ENCODE measurements at regions not wholly inside any gene's neighbourhood (a gene's known extent, or its start where the extent isn't known, plus 50 kb on each side); places are given as distances from the start of the nearest gene placed in this dataset.
"Not testable (repeated sequence)": the region's sequence is repeated elsewhere in the genome, so short reads cannot be mapped to it uniquely, and the experiment has no call there.

- DNase-seq (no peak), ATAC-seq (ENCODE audit: poor library complexity) (no peak)
- intact Hi-C loops (cut with DNase I), result no loop called here
Observed at GRCh38 chr12:93235881-93236280, 141.8 kb upstream of the NUDT4 start.

GRCh38 chr12:93237235-93237915 lies 140.3 kb upstream of the NUDT4 start:
- ATAC-seq (ENCODE audit: poor library complexity) (peak; percentile 90), DNase-seq (peak; percentile 59)
- intact Hi-C loops (cut with DNase I), result no loop called here

GRCh38 chr12:93238512-93239262 lies 139.0 kb upstream of the NUDT4 start:
- intact Hi-C loops (cut with DNase I); DNase-seq; ATAC-seq (ENCODE audit: poor library complexity): not testable (repeated sequence)

- DNase-seq; intact Hi-C loops (cut with DNase I); ATAC-seq (ENCODE audit: poor library complexity): not testable (repeated sequence)
Observed at GRCh38 chr12:93239789-93240188, 137.9 kb upstream of the NUDT4 start.

- no peak for ATAC-seq (ENCODE audit: poor library complexity)
- intact Hi-C loops (cut with DNase I), result no loop called here
Observed at GRCh38 chr12:93242154-93242972, 135.4 kb upstream of the NUDT4 start.

GRCh38 chr12:93243382-93243688 lies 134.4 kb upstream of the NUDT4 start:
- ATAC-seq (ENCODE audit: poor library complexity) (no peak), DNase-seq (no peak)
- intact Hi-C loops (cut with DNase I), result no loop called here

More at GRCh38 chr12:93242154-93242972, 135.4 kb upstream of the NUDT4 start:
- DNase-seq, result no peak

GRCh38 chr12:93243689-93244513 lies 133.8 kb upstream of the NUDT4 start:
- DNase-seq (no peak), ATAC-seq (ENCODE audit: poor library complexity) (peak; percentile 64)
- intact Hi-C loops (cut with DNase I), result no loop called here

GRCh38 chr12:93244514-93245077 lies 133.1 kb upstream of the NUDT4 start:
- ATAC-seq (ENCODE audit: poor library complexity) (no peak), DNase-seq (no peak)
- intact Hi-C loops (cut with DNase I), result no loop called here

- intact Hi-C loops (cut with DNase I), result no loop called here
- no peak for DNase-seq
- no peak for ATAC-seq (ENCODE audit: poor library complexity)
Observed at GRCh38 chr12:93245543-93245942, 132.2 kb upstream of the NUDT4 start.

- intact Hi-C loops (cut with DNase I), result no loop called here
- ATAC-seq (ENCODE audit: poor library complexity) (peak; percentile 23), DNase-seq (no peak)
Observed at GRCh38 chr12:93247313-93247991, 130.3 kb upstream of the NUDT4 start.

- DNase-seq, result no peak
- intact Hi-C loops (cut with DNase I), result no loop called here
- no peak for ATAC-seq (ENCODE audit: poor library complexity)
Observed at GRCh38 chr12:93252221-93252620, 125.5 kb upstream of the NUDT4 start.

- DNase-seq (no peak), ATAC-seq (ENCODE audit: poor library complexity) (no peak)
- intact Hi-C loops (cut with DNase I), result no loop called here
Observed at GRCh38 chr12:93254911-93255310, 122.8 kb upstream of the NUDT4 start.

GRCh38 chr12:93256256-93256969 lies 121.3 kb upstream of the NUDT4 start:
- intact Hi-C loops (cut with DNase I), result no loop called here
- no peak for DNase-seq
- peak; percentile 46 for ATAC-seq (ENCODE audit: poor library complexity)

GRCh38 chr12:93261505-93262094 lies 116.1 kb upstream of the NUDT4 start:
- DNase-seq (no peak), ATAC-seq (ENCODE audit: poor library complexity) (no peak)
- intact Hi-C loops (cut with DNase I), result no loop called here

- intact Hi-C loops (cut with DNase I), result no loop called here
- DNase-seq (no peak), ATAC-seq (ENCODE audit: poor library complexity) (no peak)
Observed at GRCh38 chr12:93272997-93273396, 104.7 kb upstream of the NUDT4 start.

GRCh38 chr12:93273834-93274564 lies 103.7 kb upstream of the NUDT4 start:
- DNase-seq, result no peak
- intact Hi-C loops (cut with DNase I), result no loop called here
- no peak for ATAC-seq (ENCODE audit: poor library complexity)
